SK-N-MC (cell line): ENCODE measurements at regions not wholly inside any gene's neighbourhood (a gene's known extent, or its start where the extent isn't known, plus 50 kb on each side); places are given as distances from the start of the nearest gene placed in this dataset.

Source experiments
- EZH2 ChIP-seq: fragments of 200-600 bp; sonication (generic); IDR thresholded peaks from one replicate; pipeline ENCODE4 v1.6.1; 2017; ENCODE audit warnings: antibody characterized with exemption
- POLR2AphosphoS5 ChIP-seq: IDR thresholded peaks from 2 replicates; pipeline ENCODE4 v1.6.1; 2012; ENCODE audit warnings: mild to moderate bottlenecking, low read depth, low read length, borderline replicate concordance

DNA sequence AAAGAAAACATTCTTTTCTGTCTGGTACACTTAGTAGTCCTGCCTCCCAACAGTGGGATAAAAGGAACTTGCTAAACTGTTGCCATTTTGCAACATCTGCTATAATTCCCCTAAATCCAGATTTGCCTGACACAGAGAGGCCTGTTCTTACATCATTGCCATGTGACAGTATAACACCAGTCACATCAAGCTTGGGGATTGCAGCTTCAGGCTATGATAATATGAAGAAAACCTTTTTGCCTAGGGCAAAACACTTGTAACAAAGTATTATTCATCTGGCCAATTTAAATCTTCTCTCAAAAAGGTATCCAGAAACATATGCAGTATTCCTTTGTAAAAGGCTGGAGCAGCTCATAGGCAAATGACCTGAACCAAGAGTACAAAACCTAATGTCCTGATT is 80.9 kb upstream of the OTX2 start:
- no peak for TF ChIP-seq EZH2
- TF ChIP-seq POLR2AphosphoS5: no peak
